ENCODE measurements at regions not wholly inside any gene's neighbourhood (a gene's known extent, or its start where the extent isn't known, plus 50 kb on each side); places are given as distances from the start of the nearest gene placed in this dataset.

DNA sequence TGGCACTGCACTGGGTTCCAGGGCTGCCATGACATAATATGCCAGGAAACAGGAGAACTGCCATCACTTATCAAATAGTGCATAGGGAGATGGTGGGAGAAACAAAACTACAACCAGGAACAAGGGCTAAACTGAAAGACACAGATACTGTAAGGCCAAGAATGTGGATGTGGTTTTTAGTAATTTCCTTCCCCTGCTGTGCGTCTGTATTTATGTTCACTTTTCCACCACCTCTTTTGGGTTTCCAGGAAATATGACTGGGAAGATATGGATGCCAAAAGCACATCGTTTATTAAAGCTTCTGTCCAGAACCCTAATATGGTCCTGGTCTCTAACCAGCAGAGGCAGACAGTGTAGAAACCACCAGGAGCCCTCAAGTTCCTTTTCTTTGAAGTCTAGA, 759.7 kb upstream of the FANCL start (continued):
- TF ChIP-seq, protein P1, sequence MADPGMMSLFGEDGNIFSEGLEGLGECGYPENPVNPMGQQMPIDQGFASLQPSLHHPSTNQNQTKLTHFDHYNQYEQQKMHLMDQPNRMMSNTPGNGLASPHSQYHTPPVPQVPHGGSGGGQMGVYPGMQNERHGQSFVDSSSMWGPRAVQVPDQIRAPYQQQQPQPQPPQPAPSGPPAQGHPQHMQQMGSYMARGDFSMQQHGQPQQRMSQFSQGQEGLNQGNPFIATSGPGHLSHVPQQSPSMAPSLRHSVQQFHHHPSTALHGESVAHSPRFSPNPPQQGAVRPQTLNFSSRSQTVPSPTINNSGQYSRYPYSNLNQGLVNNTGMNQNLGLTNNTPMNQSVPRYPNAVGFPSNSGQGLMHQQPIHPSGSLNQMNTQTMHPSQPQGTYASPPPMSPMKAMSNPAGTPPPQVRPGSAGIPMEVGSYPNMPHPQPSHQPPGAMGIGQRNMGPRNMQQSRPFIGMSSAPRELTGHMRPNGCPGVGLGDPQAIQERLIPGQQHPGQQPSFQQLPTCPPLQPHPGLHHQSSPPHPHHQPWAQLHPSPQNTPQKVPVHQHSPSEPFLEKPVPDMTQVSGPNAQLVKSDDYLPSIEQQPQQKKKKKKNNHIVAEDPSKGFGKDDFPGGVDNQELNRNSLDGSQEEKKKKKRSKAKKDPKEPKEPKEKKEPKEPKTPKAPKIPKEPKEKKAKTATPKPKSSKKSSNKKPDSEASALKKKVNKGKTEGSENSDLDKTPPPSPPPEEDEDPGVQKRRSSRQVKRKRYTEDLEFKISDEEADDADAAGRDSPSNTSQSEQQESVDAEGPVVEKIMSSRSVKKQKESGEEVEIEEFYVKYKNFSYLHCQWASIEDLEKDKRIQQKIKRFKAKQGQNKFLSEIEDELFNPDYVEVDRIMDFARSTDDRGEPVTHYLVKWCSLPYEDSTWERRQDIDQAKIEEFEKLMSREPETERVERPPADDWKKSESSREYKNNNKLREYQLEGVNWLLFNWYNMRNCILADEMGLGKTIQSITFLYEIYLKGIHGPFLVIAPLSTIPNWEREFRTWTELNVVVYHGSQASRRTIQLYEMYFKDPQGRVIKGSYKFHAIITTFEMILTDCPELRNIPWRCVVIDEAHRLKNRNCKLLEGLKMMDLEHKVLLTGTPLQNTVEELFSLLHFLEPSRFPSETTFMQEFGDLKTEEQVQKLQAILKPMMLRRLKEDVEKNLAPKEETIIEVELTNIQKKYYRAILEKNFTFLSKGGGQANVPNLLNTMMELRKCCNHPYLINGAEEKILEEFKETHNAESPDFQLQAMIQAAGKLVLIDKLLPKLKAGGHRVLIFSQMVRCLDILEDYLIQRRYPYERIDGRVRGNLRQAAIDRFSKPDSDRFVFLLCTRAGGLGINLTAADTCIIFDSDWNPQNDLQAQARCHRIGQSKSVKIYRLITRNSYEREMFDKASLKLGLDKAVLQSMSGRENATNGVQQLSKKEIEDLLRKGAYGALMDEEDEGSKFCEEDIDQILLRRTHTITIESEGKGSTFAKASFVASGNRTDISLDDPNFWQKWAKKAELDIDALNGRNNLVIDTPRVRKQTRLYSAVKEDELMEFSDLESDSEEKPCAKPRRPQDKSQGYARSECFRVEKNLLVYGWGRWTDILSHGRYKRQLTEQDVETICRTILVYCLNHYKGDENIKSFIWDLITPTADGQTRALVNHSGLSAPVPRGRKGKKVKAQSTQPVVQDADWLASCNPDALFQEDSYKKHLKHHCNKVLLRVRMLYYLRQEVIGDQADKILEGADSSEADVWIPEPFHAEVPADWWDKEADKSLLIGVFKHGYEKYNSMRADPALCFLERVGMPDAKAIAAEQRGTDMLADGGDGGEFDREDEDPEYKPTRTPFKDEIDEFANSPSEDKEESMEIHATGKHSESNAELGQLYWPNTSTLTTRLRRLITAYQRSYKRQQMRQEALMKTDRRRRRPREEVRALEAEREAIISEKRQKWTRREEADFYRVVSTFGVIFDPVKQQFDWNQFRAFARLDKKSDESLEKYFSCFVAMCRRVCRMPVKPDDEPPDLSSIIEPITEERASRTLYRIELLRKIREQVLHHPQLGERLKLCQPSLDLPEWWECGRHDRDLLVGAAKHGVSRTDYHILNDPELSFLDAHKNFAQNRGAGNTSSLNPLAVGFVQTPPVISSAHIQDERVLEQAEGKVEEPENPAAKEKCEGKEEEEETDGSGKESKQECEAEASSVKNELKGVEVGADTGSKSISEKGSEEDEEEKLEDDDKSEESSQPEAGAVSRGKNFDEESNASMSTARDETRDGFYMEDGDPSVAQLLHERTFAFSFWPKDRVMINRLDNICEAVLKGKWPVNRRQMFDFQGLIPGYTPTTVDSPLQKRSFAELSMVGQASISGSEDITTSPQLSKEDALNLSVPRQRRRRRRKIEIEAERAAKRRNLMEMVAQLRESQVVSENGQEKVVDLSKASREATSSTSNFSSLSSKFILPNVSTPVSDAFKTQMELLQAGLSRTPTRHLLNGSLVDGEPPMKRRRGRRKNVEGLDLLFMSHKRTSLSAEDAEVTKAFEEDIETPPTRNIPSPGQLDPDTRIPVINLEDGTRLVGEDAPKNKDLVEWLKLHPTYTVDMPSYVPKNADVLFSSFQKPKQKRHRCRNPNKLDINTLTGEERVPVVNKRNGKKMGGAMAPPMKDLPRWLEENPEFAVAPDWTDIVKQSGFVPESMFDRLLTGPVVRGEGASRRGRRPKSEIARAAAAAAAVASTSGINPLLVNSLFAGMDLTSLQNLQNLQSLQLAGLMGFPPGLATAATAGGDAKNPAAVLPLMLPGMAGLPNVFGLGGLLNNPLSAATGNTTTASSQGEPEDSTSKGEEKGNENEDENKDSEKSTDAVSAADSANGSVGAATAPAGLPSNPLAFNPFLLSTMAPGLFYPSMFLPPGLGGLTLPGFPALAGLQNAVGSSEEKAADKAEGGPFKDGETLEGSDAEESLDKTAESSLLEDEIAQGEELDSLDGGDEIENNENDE (IDR thresholded peaks at IDR 0.05; ENCODE audit: insufficient replicate concordance, low read length), result no peak
- TF ChIP-seq, protein P2, sequence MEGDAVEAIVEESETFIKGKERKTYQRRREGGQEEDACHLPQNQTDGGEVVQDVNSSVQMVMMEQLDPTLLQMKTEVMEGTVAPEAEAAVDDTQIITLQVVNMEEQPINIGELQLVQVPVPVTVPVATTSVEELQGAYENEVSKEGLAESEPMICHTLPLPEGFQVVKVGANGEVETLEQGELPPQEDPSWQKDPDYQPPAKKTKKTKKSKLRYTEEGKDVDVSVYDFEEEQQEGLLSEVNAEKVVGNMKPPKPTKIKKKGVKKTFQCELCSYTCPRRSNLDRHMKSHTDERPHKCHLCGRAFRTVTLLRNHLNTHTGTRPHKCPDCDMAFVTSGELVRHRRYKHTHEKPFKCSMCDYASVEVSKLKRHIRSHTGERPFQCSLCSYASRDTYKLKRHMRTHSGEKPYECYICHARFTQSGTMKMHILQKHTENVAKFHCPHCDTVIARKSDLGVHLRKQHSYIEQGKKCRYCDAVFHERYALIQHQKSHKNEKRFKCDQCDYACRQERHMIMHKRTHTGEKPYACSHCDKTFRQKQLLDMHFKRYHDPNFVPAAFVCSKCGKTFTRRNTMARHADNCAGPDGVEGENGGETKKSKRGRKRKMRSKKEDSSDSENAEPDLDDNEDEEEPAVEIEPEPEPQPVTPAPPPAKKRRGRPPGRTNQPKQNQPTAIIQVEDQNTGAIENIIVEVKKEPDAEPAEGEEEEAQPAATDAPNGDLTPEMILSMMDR (IDR thresholded peaks at IDR 0.05; ENCODE audit: control extremely low read depth in 1 of 3, insufficient read depth in 1 of 3, low read depth in 1 of 3, low read length in 3 of 3), result no peak
- no peak for TF ChIP-seq EZH2 (IDR thresholded peaks at IDR 0.05; ENCODE audit: low read depth, low read length, severe bottlenecking)
- no peak for TF ChIP-seq RFX5 (IDR thresholded peaks at IDR 0.05; ENCODE audit: borderline replicate concordance, low read depth, low read length)
- TF ChIP-seq BCL11A (IDR thresholded peaks at IDR 0.05; ENCODE audit: low read depth in 2 of 2, low read length in 2 of 2), result no peak
